ENCODE measurements at regions not wholly inside any gene's neighbourhood (a gene's known extent, or its start where the extent isn't known, plus 50 kb on each side); places are given as distances from the start of the nearest gene placed in this dataset.

- TF ChIP-seq CTCF (IDR thresholded peaks at IDR 0.05) (no peak), POLR2A (IDR thresholded peaks at IDR 0.05) (no peak)
Observed at GRCh38 chr6:2447931-2448330, 202.5 kb upstream of the GMDS start.

Measured in adrenal gland (tissue), 5 donors.